A204.1 (cell line): ENCODE measurements at regions not wholly inside any gene's neighbourhood (a gene's known extent, or its start where the extent isn't known, plus 50 kb on each side); places are given as distances from the start of the nearest gene placed in this dataset.

Experiments
- FAIRE-seq: peaks from 2 replicates; lab custom pipeline; 2012; peaks lifted over from hg19 to GRCh38; lab: Jason Lieb, UNC

DNA sequence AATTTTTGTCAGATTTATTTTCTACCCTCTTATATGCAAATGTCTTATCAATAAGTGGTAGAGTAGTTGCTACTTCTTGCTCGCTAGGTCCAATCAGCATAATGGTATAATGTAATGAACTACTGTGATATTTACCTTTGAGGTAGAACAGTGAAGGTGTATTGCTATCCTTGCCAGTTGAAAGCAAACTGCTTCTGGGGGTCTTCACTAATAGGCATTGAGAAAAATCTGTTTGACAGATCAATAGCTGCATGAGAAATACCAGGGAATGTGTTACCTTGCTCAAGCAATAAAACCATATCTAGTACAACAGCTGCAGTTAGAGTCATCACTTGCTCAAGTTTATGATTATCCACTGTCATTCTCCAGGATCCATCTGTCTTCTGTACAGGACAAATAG lies 50.1 kb upstream of the EFEMP1 start:
- no peak for FAIRE-seq

DNA sequence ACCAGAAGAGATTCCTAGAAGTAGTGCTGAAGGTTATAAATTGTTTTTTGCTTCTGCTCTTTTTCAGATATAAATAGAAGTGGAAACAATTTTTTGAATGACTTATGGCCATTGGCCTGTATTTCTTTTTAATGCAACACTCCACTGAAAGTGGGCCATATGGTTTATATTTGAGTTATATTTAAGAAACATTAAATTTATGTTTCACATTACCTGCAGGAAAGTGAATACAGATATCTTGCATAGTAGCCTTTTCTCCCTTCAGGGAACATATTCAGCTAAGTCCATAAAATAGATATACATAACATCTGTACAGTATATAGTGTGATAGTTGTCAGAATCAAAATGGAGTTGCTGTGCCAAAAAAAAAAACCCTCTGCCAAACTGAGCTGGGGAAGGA lies 53.1 kb upstream of the EFEMP1 start:
- FAIRE-seq = no peak

DNA sequence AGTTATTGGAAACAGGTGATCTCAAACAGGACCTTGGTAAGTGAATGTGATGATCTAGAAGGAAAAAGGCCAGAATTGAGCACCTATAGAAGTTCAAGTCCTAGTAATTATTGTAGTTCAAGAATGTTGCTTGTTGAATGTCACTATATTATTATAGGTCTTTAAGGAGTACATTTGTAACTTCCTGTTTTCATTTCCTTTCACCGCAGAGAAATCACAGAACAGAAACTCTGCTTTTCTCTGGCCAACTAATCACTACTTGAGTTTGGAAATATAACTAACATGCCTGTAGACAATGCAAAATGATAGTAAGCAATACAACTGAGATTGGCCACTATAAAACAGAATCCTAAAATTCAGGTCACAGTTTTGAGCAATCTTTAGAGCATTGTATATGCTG lies 61.8 kb upstream of the EFEMP1 start:
- FAIRE-seq = no peak

DNA sequence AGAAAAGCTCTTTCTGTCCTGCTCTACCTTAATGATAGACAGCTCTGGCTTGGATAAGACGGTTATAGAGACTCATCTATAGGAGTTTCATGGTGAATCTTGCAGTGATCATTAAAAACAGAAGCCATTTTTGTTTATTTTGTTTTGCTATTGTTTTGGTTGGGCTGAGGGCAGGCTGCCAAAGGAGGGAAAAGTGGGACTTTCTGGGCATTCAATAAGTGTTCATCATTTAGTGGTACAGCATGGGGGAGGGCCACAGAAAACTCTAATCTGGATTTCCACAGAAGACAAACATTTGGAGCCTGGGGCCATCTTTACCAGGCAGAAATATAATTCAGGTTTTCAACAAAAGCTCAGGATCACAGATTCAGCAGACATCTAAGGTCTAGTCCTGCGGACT lies 62.4 kb upstream of the EFEMP1 start:
- no peak for FAIRE-seq

DNA sequence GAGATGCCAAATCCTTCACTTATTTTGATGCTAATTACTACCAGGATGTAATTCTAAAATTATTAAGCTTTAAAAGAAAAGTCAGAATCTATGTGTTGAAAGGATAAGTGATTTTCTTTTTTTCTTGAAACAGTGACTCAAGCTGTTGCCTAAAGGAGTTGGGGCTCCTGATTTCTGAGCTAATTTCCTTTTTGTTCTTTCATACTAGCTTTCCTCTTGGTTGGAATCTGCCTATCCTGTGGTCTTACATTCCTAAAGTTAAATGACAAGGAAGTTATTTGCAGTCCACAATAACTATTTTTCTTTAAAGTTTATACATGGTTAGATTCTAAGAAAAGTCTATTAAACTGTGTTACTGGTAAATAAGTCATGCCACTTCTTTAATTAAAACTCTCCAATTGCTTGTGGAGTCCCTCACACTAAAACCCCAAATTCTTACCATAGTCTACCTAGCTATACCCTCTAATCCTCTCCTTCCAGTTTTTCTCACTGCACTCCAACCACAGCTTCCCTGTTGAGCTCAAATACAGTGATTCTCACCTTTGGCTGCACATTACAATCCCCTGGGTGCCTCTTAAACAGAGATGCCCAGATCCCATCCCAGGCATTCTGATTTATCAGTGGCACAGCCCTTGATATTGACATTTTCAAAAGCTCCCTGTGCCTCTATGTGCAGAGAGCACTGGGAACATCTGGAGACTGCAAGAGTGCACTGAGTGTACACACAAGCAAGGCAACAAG lies 63.3 kb upstream of the EFEMP1 start:
- FAIRE-seq = no peak

DNA sequence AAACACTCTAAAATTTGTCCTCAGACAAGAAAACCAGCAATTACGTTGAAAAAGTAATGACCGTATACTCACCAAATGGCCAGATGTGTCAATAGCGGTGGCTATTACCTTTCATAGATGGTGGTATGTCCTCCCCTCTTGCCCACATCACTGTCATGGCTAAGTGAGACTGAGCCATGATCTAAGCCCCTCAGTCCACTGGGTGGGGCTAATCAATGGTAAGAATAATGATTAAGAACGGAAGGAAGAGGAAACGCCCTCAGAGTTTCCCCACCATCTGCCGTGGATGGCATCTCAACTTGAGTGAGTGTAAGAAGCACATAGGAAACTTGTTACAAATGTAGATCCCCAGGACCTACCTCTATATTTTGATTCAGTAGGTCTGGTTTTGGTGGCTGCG lies 65.8 kb upstream of the EFEMP1 start:
- no peak for FAIRE-seq

DNA sequence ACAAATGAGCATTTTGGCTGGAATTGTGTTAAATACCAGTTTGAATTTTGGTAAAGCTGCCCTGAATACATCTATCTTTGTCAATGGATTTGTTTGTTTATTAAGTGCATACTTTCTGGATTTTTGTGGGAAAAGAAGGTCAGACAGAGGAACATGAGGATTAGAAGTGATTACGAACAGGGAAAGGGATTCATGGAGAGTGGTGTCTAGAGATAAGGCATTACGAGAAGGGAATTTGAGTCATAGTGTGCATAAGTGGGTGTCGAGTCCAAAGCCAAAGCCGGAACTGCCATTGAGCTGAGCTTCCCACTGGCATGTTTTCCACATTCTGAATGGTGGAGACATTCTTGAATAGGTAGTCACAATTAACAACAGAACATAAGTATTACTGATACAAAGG lies 68.9 kb upstream of the EFEMP1 start:
- FAIRE-seq = no peak

DNA sequence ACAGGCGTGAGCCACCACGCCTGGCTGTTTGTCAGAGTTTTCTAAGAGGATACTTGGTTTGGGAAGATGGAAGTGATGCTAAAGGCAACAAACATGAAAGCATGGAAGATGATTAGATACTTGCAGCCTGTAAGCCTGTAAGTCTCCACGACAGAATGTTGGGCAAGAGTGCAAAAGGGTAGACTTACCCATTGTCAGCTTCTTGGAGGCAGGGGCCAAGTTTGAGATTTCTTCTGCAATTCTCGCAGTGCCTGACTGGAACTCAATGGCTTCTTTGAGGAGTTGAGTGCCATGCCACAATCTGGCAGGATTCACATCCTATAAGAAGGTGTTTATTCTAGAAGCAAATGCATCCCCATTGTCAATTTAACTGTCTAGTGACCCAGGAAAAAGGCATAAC lies 70.1 kb upstream of the EFEMP1 start:
- no peak for FAIRE-seq

DNA sequence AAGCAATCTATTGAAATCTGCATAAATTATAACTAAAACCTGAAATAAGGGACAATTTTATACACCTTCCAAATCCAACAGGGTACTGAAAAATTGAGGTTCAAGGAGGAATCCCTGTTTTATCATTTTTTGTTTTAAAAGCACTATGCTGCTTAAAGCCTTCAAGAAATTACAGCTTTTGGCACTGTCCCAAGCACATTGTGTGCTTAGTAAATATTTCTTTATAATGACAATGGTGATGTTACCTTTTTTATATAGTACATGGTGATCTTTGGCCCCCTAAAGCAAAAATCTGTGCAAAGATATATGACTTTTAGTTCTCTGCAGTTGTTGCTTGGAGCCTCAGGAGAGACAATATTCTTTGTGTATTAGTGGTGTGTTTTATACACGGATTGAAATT lies 71.6 kb upstream of the EFEMP1 start:
- FAIRE-seq = no peak

DNA sequence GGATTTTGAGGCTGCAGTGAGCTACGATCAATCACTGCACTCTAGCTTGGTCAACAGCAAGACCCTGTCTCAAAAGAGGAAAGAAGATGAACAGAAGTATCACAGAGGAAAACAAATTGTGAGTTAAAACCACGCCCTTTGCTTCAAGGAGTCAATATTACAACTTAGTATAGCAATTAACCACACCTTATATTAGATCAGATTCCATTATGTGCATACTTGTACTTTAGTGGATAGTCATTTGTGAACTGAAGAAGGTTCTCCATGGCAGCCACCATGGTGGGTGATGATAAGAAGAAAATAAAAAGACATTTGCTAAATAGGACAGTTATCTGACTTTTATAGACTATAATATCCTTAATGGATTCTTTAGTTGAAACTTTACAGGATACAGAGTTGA lies 72.3 kb upstream of the EFEMP1 start:
- no peak for FAIRE-seq

DNA sequence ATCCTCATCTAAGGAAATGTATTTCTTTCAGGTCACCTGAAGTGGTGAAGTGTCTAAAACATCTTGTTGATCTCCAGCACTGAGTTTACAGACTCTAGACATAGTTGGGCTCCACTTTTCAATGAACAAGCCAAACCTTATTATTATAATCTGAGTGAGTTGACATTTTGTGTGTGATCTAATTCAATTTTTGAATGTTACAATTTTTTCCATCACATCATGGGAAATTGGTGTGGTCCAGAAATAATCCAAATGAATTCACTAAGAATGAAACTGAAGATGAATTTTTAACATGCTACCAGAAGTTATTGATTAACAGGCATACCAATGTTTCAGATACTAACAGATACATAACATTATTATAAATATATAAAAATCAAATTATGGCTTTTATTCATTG lies 75.6 kb upstream of the EFEMP1 start:
- FAIRE-seq = no peak

DNA sequence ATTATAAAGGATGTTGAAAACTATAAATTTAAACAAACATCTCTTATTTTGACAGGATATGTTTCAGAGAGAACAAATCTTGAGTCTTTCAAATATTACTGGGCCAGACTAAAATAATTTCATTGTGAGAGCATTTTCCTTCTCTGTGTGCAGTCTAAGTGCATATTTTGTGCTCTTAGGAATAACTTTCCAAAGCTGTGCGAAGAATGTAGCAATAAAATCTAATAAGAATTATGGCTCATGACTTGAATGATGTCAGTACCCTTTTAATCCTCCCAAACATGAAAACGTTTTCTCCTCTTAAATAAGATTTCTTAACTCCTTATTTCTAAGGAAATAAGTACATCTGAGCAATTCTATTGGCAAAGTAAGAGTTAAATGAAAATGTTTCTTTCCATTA lies 76.2 kb upstream of the EFEMP1 start:
- no peak for FAIRE-seq

DNA sequence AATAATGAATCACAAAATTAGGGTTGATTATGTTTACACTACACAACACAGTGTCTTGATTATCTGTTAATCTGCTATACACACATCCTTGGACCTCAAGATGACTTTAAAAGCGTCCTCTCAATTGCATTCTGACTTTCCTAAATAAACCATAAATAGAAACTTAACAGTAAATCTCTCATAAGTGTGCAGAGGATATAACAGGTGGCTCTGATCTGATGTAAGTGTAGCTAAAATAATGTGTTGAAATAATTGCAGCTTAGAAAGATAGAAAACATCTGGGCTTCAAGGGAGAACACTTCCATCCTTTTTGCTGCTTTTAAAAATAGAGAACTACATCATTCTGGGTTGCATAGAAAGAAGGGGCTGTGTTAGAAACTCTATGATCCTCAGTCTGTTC lies 78.4 kb upstream of the EFEMP1 start:
- no peak for FAIRE-seq

DNA sequence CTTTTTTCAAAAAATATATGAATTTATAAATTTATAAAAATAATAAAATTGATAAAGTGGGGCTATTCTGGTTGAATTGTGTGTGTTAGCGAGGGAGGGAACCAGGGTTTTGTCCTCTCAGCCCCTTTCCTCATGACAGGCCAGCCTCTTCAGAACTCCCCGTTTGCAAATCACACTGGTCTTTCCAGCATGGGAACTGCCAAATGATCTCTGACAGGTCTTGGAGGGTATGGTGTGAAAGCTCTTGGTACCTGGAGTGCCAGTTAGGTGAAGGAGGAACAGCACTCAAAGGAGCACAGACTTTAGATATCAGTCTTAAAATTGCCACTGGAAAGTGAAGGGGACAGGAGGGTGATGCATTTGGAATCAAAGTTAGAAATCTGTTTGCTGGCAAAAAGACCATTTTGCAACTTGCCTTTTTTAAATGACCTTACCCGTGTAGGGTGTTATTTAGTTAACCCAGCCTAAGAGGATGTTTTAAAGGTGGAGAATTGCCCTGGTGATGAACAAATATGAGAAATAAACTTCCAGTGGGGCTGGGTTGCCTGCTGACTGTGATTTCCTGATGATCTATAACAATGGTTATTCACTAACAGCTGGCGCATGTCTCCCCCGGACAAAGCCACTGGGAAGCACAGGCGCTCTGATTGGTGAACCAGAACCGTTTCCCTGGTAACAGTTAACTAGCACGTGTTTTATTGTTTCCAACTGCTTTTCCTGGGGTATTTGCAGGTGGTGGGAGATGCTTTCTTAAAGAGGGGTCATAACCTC lies 85.3 kb upstream of the EFEMP1 start:
- FAIRE-seq = no peak

DNA sequence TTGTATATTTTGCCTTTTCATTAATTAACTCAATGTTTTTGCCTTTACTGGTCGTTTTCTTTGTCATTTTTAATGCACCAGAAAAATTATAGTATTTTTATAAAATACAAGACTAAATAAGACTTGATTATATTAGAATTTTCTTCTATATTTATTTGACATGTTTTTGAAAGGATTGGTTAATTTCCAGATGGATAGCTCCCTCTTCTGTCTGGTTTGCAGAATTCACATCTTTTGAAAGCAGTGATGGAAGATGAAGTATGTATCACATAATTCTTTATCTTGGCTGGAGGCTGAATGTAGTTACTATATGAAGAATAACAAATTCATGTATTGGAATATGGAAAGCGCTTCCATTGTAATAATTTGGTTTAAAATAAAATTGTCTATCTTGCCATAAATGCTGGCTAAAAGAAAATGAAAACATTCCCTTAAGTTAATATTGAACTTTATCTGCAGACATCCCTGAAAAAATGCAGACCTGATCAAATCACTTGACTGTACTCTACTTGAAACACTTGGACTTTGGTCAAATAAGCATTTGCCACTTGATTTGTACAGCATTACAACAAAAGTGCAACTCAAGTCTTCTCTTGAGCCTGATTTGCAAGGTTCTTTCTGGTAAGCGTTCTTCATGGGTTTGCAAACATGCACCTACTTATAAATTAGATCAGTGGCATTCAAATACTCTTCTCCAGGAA lies 86.3 kb upstream of the EFEMP1 start:
- FAIRE-seq = peak; percentile 98

DNA sequence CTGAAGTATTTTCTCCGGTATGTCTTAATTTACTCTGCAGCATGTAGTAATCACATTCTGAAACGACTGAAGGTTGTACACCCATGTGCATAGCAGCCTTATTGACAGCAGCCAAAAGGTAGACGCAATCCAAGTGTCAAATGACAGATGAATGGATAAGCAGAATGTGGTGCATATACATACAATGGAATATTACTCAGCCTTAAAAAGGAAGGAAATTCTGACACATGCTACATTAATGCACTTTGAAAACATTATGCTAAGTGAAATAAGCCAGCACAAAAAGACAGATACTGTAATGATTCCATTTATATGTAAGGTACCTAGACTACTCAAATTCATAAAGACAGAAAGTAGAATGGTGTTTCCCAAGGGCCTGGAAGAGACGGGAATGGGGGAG lies 88.0 kb upstream of the EFEMP1 start:
- no peak for FAIRE-seq

DNA sequence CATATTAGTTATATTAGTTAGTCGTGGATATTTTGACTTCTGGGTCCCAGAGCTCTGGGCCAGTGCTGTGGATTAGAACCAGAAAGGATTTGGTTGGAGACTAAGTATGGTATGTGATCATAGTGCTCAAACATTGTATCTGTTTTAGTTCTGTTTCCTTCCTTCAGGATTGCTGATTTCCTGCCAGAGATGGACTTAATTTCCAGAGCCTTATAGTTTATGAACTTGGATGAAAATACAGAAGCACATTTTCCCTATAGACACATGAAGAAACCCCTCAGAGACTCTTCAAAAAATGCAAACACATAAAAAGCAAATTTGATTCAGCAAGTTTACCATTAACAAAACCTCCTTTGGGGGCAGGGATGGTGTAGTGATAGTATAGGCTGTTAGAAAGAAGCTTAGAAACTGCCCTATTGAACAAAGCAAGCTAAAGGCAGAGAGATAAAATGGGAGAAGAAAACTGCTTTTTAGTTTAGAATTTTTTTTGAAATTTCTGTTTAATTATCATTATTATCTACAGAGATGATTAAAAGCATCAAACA lies 88.7 kb upstream of the EFEMP1 start:
- no peak for FAIRE-seq

DNA sequence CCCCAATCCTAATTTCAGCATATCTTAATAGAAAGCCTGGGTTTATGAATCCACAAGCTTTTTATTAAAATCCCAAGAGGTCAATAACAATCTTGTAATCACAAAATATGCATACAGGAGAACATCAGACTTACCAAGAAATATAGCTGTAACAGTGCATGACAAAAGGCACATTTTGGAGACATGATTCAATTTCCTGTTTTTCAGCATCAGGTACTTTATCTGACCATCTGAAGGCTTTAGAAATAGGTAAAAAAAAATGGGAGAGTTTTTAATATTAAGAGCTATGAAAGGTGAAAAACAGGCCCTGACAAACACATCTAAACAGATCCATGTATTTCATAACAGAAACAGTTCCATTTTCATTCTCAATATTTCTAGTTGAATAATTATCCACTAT lies 89.9 kb upstream of the EFEMP1 start:
- FAIRE-seq = no peak

DNA sequence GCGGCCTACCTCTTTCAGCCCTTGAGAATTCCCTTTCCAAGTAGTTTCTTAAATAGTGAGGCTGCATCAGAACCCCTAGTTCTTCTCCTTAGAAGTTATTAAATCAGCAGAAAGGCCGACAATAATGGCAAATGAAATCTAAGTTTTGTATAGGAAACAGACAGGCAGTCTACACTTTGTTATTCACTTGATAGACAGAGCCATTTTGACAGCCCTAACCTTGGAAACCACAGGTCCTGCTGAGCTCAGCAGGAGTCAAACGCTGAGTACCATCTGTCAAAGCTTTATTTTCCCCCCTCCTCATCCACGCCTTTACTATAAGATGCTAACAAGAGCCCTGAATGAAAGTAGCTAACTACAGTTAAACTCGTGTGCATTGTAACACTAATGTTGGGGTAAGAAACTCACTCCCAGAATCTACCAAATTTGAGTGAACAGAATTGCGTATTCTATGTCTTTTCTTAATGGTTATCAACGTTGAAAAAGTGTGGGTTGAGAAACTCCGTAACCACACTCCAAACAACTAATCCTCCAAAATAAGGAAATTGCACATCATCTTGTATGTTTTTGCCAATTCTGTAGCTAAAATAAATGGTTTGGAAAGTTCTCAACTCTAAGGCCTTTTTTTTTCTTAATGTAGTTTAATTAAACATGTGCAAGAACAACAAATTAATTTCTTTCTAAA lies 90.6 kb upstream of the EFEMP1 start:
- no peak for FAIRE-seq

DNA sequence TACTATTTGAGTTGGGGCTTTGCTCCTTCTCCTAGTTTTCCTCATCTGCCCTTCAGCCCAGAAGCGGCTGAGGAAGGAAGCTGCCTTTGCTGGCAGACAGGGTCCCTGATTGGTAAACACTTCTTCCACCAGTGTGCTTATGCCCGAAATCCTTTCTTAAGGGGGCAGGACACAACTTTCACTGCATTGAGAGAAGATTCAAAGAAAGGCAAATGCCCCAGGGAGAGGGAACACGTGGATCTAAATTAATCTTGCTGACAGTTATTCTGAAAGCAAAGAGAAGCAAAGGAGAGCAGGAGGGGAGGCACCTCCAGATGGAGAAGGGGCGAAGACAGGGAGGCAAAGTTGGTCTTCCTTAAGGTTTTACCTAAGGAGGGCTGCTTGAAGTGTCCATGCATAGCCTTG lies 92.1 kb upstream of the EFEMP1 start:
- FAIRE-seq = no peak

DNA sequence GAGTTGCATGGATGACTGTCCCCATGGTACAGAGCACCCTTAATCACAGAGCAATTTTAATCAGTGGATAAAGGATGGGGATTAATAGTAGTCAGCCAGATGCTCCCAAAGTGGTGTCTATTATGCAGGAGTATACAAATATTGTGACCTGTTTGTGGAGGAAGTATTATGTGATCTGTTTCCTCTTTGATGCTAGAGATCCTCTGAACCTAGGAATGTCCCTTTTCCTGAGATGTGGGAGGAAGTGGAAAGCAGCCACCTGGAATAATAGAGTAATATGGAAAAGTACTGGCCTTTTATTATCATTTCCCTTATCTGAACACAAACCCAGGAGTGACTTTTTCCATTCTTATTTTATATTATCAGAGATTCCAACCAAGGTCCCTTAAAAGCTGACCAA lies 94.2 kb upstream of the EFEMP1 start:
- FAIRE-seq = no peak

DNA sequence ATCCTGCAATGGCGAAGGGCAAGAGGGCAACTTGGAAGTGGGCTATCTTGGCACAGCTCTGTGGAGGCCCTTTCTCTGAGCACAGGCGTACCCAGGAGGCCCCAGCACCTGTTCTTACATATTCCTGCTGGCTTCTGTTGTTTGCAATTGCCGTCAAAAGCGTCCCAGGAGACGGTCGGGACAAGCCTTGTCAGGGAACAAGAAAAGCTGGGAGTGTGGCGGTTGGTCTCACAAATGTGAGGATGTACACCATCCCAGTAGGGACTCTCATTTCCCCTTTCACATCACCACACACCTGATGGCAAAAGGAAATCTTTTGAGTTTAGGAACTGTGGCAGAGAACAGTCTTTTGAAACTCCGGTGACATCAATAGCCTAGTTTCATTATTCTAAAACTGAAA lies 94.7 kb upstream of the EFEMP1 start:
- no peak for FAIRE-seq

DNA sequence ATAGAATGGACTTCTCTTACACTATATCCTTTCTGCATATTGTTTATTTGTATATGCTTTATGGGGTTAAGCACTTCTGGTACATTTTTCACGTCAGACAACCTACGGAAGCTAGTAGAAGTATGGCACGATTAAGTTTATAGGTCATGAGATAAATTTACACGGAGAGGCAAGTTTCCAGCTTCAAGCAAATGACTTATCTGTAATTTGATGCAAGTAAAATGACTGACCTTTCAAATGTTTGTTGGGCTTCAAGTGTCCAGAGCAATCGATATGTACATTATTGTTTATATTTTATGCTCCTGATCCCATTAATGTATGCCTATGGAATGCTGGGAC lies 97.5 kb upstream of the EFEMP1 start:
- FAIRE-seq = no peak
